Ascending aorta (tissue), 2 donors: ENCODE measurements at regions not wholly inside any gene's neighbourhood (a gene's known extent, or its start where the extent isn't known, plus 50 kb on each side); places are given as distances from the start of the nearest gene placed in this dataset.

Experiments
- DNase-seq, 2 donors: peaks; one replicate each; pipeline ENCODE4 v3.0.0-alpha.2; 2019; ENCODE audit warnings: low spot score in 2 of 2
- H3K27ac ChIP-seq, 2 donors: fragments of 200-600 bp; sonication (generic); one replicate each; pipeline ENCODE4 v1.5.1; 2016 to 2017; ENCODE audit warnings: mild to moderate bottlenecking in 1 of 2
- H3K27me3 ChIP-seq: fragments of 200-600 bp; sonication (generic); one replicate; pipeline ENCODE4 v1.5.1; 2017
- H3K36me3 ChIP-seq, 2 donors: fragments of 200-600 bp; sonication (generic); one replicate each; pipeline ENCODE4 v1.5.1; 2016
- H3K4me1 ChIP-seq, 2 donors: fragments of 200-600 bp; sonication (generic); one replicate each; pipeline ENCODE4 v1.5.1; 2016 to 2017; ENCODE audit warnings: mild to moderate bottlenecking in 1 of 2
- H3K4me3 ChIP-seq, 2 donors: fragments of 200-600 bp; sonication (generic); one replicate each; pipeline ENCODE4 v1.5.1; 2016 to 2017; ENCODE audit warnings: mild to moderate bottlenecking in 1 of 2
- H3K9me3 ChIP-seq, 2 donors: fragments of 200-600 bp; sonication (generic); one replicate each; pipeline ENCODE4 v1.5.1; 2016
- CTCF ChIP-seq, 3 experiments: fragments of 200-600 bp in 2 of 3; fragments of 450-650 bp in 1 of 3; sonication (generic) in 2 of 3; IDR thresholded peaks; one replicate each; pipeline ENCODE4 v1.5.1; 2016 to 2019; ENCODE audit warnings: antibody characterized with exemption in 3 of 3, mild to moderate bottlenecking in 1 of 3, moderate library complexity in 1 of 3
- intact Hi-C: fragments of 100-400 bp; cut with DNase I; formaldehyde crosslinking; loops from one replicate; pipeline ENCODE4 v1.15.1; 2023

GRCh38 chr21:16797966-16798365, 714.9 kb upstream of the CXADR start:
- no peak overlapping the region for H3K27ac ChIP-seq
- H3K4me3 ChIP-seq, result no peak overlapping the region
- H3K36me3 ChIP-seq, result no peaks in the 10 kb centered on the region
- intact Hi-C loops, result no loop called here
- no peaks in the 10 kb centered on the region for H3K9me3 ChIP-seq
- H3K27me3 ChIP-seq, result no peaks in the 10 kb centered on the region
- no peak for DNase-seq
- no peak for TF ChIP-seq CTCF (IDR thresholded peaks at IDR 0.05)
- no peaks in the 10 kb centered on the region for H3K4me1 ChIP-seq

GRCh38 chr21:16800536-16801275, 712.1 kb upstream of the CXADR start:
- intact Hi-C loops, result no loop called here
- DNase-seq, result no peak

DNA sequence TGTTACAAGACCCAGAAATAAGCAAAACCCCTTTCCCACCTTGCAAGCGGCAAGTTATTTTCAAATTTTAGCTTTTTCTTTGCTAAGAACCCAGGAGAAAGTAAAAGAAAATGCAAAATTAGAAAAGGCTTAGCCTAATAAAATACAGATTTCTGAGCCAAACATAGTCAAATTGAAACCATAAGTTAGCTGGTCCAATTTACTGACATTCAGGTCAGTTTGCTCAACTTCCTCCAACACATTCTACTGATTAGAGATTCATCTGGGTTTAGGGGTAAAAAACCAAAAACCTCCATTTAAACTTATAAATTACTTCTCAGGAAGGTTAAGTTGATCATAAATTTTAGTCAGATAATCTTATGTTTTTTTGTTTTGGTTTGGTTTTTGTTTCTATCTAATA, 701.8 kb upstream of the CXADR start:
- intact Hi-C loops, result no loop called here
- Histone ChIP-seq H3K27me3 (no peaks in the 10 kb centered on the region), H3K27ac (no peak overlapping the region), H3K9me3 (no peaks in the 10 kb centered on the region), H3K36me3 (no peaks in the 10 kb centered on the region), H3K4me1 (no peaks in the 10 kb centered on the region), H3K4me3 (no peak overlapping the region)
- no peak for TF ChIP-seq CTCF (IDR thresholded peaks at IDR 0.05)
- no peak for DNase-seq

More at GRCh38 chr21:16800536-16801275, 712.1 kb upstream of the CXADR start:
- Histone ChIP-seq H3K4me3 (no peak overlapping the region), H3K9me3 (no peaks in the 10 kb centered on the region), H3K4me1 (no peaks in the 10 kb centered on the region), H3K27ac (no peak overlapping the region), H3K27me3 (no peaks in the 10 kb centered on the region), H3K36me3 (no peaks in the 10 kb centered on the region)
- TF ChIP-seq CTCF (IDR thresholded peaks at IDR 0.05), result no peak

DNA sequence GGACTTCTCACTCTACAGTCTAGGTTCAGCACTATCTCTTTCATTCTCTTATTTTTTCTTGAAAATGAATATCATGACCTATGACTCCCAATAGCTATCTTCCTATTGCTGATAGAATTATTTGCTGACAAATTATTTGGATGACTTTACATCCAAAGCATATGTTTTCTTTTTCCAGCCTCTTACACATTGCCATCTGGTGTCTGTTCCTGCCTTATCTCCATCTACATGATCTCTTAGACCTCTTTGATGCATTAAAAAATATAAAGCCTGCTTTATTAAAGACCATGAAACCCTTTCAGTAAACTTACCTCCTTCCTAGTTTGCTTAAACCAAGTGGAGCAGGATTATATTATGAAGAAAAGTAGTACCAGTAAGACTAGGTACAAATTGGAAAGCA, 700.9 kb upstream of the CXADR start:
- Histone ChIP-seq H3K27ac (no peak overlapping the region), H3K4me3 (no peak overlapping the region), H3K4me1 (no peaks in the 10 kb centered on the region), H3K36me3 (no peaks in the 10 kb centered on the region), H3K9me3 (no peaks in the 10 kb centered on the region), H3K27me3 (no peaks in the 10 kb centered on the region)
- no peak for DNase-seq
- intact Hi-C loops, result no loop called here
- no peak for TF ChIP-seq CTCF (IDR thresholded peaks at IDR 0.05)

- no peak for TF ChIP-seq CTCF (IDR thresholded peaks at IDR 0.05)
- no peaks in the 10 kb centered on the region for H3K4me1 ChIP-seq
- intact Hi-C loops, result no loop called here
- no peaks in the 10 kb centered on the region for H3K36me3 ChIP-seq
- DNase-seq, result no peak
- no peaks in the 10 kb centered on the region for H3K9me3 ChIP-seq
- H3K4me3 ChIP-seq, result no peak overlapping the region
- H3K27me3 ChIP-seq, result no peaks in the 10 kb centered on the region
- no peak overlapping the region for H3K27ac ChIP-seq
These were observed 697.6 kb upstream of the CXADR start for GRCh38 chr21:16815243-16815642.

- TF ChIP-seq CTCF (IDR thresholded peaks at IDR 0.05), result no peak
- H3K4me1 ChIP-seq, result no peaks in the 10 kb centered on the region
- intact Hi-C loops, result no loop called here
These were observed 691.3 kb upstream of the CXADR start for GRCh38 chr21:16821588-16821987.

More at GRCh38 chr21:16821588-16821987, 691.3 kb upstream of the CXADR start:
- H3K36me3 ChIP-seq, result no peaks in the 10 kb centered on the region
- DNase-seq, result no peak
- H3K4me3 ChIP-seq, result no peak overlapping the region
- H3K9me3 ChIP-seq, result no peaks in the 10 kb centered on the region
- no peaks in the 10 kb centered on the region for H3K27me3 ChIP-seq
- H3K27ac ChIP-seq, result no peak overlapping the region
